ENCODE measurements at regions not wholly inside any gene's neighbourhood (a gene's known extent, or its start where the extent isn't known, plus 50 kb on each side); places are given as distances from the start of the nearest gene placed in this dataset.

GRCh38 chr2:19111354-19111753 lies 247.1 kb downstream of the OSR1 start:
- in situ Hi-C loops (cut with HindIII; ENCODE audit: low sequenced_read_pairs), result no loop called here
- no peak overlapping the region for H3K4me3 ChIP-seq (ENCODE audit: low read depth, low read length)
- no peak for DNase-seq (ENCODE audit: low read depth)
- TF ChIP-seq CTCF (IDR thresholded peaks at IDR 0.05; ENCODE audit: low read depth, low read length, missing control alignments), result no peak

GRCh38 chr2:19109518-19109917 lies 248.9 kb downstream of the OSR1 start:
- no peak for DNase-seq (ENCODE audit: low read depth)
- in situ Hi-C loops (cut with HindIII; ENCODE audit: low sequenced_read_pairs), result no loop called here
- TF ChIP-seq CTCF (IDR thresholded peaks at IDR 0.05; ENCODE audit: low read depth, low read length, missing control alignments), result no peak
- no peak overlapping the region for H3K4me3 ChIP-seq (ENCODE audit: low read depth, low read length)

GRCh38 chr2:19106376-19106775 lies 252.0 kb downstream of the OSR1 start:
- no peak for DNase-seq (ENCODE audit: low read depth)
- no peak overlapping the region for H3K4me3 ChIP-seq (ENCODE audit: low read depth, low read length)
- in situ Hi-C loops (cut with HindIII; ENCODE audit: low sequenced_read_pairs), result no loop called here
- no peak for TF ChIP-seq CTCF (IDR thresholded peaks at IDR 0.05; ENCODE audit: low read depth, low read length, missing control alignments)

- in situ Hi-C loops (cut with HindIII; ENCODE audit: low sequenced_read_pairs), result no loop called here
- TF ChIP-seq CTCF (IDR thresholded peaks at IDR 0.05; ENCODE audit: low read depth, low read length, missing control alignments), result no peak
- DNase-seq (ENCODE audit: low read depth), result no peak
- no peak overlapping the region for H3K4me3 ChIP-seq (ENCODE audit: low read depth, low read length)
These were observed 253.9 kb downstream of the OSR1 start for GRCh38 chr2:19104503-19104902.

- no peak for DNase-seq (ENCODE audit: low read depth)
- no peak for TF ChIP-seq CTCF (IDR thresholded peaks at IDR 0.05; ENCODE audit: low read depth, low read length, missing control alignments)
These were observed 255.6 kb downstream of the OSR1 start for GRCh38 chr2:19102696-19103423.

GRCh38 chr2:19101968-19102367 lies 256.5 kb downstream of the OSR1 start:
- in situ Hi-C loops (cut with HindIII; ENCODE audit: low sequenced_read_pairs), result no loop called here
- H3K4me3 ChIP-seq (ENCODE audit: low read depth, low read length), result no peak overlapping the region
- DNase-seq (ENCODE audit: low read depth), result no peak
- no peak for TF ChIP-seq CTCF (IDR thresholded peaks at IDR 0.05; ENCODE audit: low read depth, low read length, missing control alignments)

More at GRCh38 chr2:19102696-19103423, 255.6 kb downstream of the OSR1 start:
- in situ Hi-C loops (cut with HindIII; ENCODE audit: low sequenced_read_pairs), result no loop called here
- no peak overlapping the region for H3K4me3 ChIP-seq (ENCODE audit: low read depth, low read length)

All from astrocyte of the cerebellum (primary cell).